PC-3 (cell line): ENCODE measurements at regions not wholly inside any gene's neighbourhood (a gene's known extent, or its start where the extent isn't known, plus 50 kb on each side); places are given as distances from the start of the nearest gene placed in this dataset.

ENCODE experiments used
- CTCF ChIP-seq: fragments of 300-600 bp; sonication (generic); conservative IDR thresholded peaks from 2 replicates; pipeline ENCODE4 v1.5.1; 2017; ENCODE audit warnings: antibody characterized with exemption, low read depth, mild to moderate bottlenecking, low read length
- EZH2phosphoT487 ChIP-seq: fragments of 300-600 bp; sonication (generic); IDR thresholded peaks from 2 replicates; pipeline ENCODE4 v1.6.1; 2018; ENCODE audit warnings: mild to moderate bottlenecking, antibody characterized with exemption, low read length, borderline replicate concordance

GRCh38 chr20:10925767-10926166 is 252.0 kb upstream of the JAG1 start:
- TF ChIP-seq CTCF (no peak), EZH2phosphoT487 (no peak)
